Panc1 (cell line): ENCODE measurements at regions not wholly inside any gene's neighbourhood (a gene's known extent, or its start where the extent isn't known, plus 50 kb on each side); places are given as distances from the start of the nearest gene placed in this dataset.

Source experiments
- ATAC-seq: fragments of 200-7000 bp; cut with Tn5 transposase; 2 replicates; pipeline ENCODE4 v1.9.1; 2020; ENCODE audit warnings: mild to moderate bottlenecking, moderate library complexity
- BruUV-seq: library from RNA; stranded (reverse); fragments of 400-500 nt; replicated peaks from 2 replicates; lab custom pipeline; 2021; lab: Mats Ljungman, UMichigan
- CTCF ChIA-PET: fragments of 300-600 bp; sonication (Branson Sonifier 250); formaldehyde crosslinking; loops from one replicate; lab custom pipeline; 2022; ENCODE audit warnings: antibody characterized with exemption; lab: Charles Lee
- POLR2A ChIA-PET: fragments of 300-600 bp; sonication (Branson Sonifier 250); formaldehyde crosslinking; loops from one replicate; lab custom pipeline; 2022; ENCODE audit warnings: antibody characterized with exemption; lab: Charles Lee
- DNase-seq: peaks from one replicate; pipeline ENCODE4 v3.0.0-alpha.2; 2010; ENCODE audit warnings: low read depth, low spot score
- H3K27ac ChIP-seq: 2 replicates; pipeline ENCODE4 v1.5.1; 2011; ENCODE audit warnings: mild to moderate bottlenecking, low read length, inconsistent platforms
- H3K27me3 ChIP-seq: fragments of 200-500 bp; sonication (Bioruptor generic); 2 replicates; pipeline ENCODE4 v1.6.0; 2014; ENCODE audit warnings: low read length, inconsistent platforms; ENCODE audit not compliant: control insufficient read depth, insufficient read depth
- H3K36me3 ChIP-seq: fragments of 200-500 bp; sonication (Bioruptor generic); 2 replicates; pipeline ENCODE4 v1.5.1; 2014; ENCODE audit warnings: inconsistent platforms, mild to moderate bottlenecking, low read length, moderate library complexity; ENCODE audit not compliant: control insufficient read depth, insufficient read depth
- H3K4me1 ChIP-seq: 2 replicates; pipeline ENCODE4 v1.5.1; 2011; ENCODE audit warnings: inconsistent platforms, mild to moderate bottlenecking, low read length, moderate library complexity; ENCODE audit not compliant: control insufficient read depth, insufficient read depth
- H3K4me3 ChIP-seq, 2 experiments: 2 replicates each; pipeline ENCODE4 v1.5.1; 2011 to 2012; ENCODE audit warnings: low read depth in 2 of 2, low read length in 2 of 2, mild to moderate bottlenecking in 2 of 2, inconsistent platforms in 1 of 2, moderate library complexity in 1 of 2
- H3K9me3 ChIP-seq: fragments of 200-500 bp; sonication (Bioruptor generic); 2 replicates; pipeline ENCODE4 v1.5.1; 2014; ENCODE audit warnings: low read depth, mild to moderate bottlenecking, inconsistent platforms, low read length, moderate library complexity; ENCODE audit not compliant: control insufficient read depth, insufficient read depth
- POLR2AphosphoS5 ChIP-seq: IDR thresholded peaks from 2 replicates; pipeline ENCODE4 v1.6.1; 2012; ENCODE audit warnings: mild to moderate bottlenecking, low read depth, low read length, moderate library complexity
- SIN3A ChIP-seq: IDR thresholded peaks from 2 replicates; pipeline ENCODE4 v1.6.1; 2012; ENCODE audit warnings: low read depth, mild to moderate bottlenecking, low read length, moderate library complexity, borderline replicate concordance; ENCODE audit not compliant: insufficient read depth
- TCF7L2 ChIP-seq: IDR thresholded peaks from 2 replicates; pipeline ENCODE4 v1.6.1; 2011; ENCODE audit warnings: mild to moderate bottlenecking, low read depth, low read length, inconsistent platforms
- in situ Hi-C: cut with HindIII; loops from 2 replicates; pipeline ENCODE4 v1.10.0; 2016; ENCODE audit warnings: low sequenced_read_pairs, low pct_unique_long_range_greater_than_20kb
- intact Hi-C: fragments of 100-400 bp; cut with micrococcal nuclease; formaldehyde crosslinking; loops from one replicate; pipeline ENCODE4 v1.10.0; 2022; ENCODE audit not compliant: unreplicated experiment
- TF ChIP-seq, protein P1 (sequence below), 2 experiments: IDR thresholded peaks; 2 replicates each; pipeline ENCODE4 v1.6.1; 2011 to 2012; ENCODE audit warnings: low read depth in 2 of 2, control low read depth in 1 of 2, low read length in 1 of 2, mild to moderate bottlenecking in 1 of 2, moderate library complexity in 1 of 2; ENCODE audit not compliant: insufficient read depth in 1 of 2
- TF ChIP-seq, protein P2 (sequence below): fragments of 450-650 bp; IDR thresholded peaks from 2 replicates; pipeline ENCODE4 v1.5.1; 2017; ENCODE audit warnings: mild to moderate bottlenecking

DNA sequence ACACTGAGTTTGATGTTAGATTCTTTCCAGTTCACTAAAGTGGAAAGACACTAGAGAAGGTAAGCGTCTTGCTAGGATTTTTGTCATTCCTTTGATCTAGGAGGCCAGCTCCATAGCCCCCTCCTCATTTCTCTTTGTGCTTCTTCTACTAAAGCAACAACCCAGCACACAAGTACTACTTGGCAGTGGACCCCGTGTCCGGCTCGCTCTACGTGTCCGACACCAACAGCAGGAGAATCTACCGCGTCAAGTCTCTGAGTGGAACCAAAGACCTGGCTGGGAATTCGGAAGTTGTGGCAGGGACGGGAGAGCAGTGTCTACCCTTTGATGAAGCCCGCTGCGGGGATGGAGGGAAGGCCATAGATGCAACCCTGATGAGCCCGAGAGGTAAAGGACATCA lies 76.6 kb upstream of the WWC1 start:
- Histone ChIP-seq H3K4me3 (no peak overlapping the region), H3K27me3 (no peaks in the 10 kb centered on the region), H3K4me1 (no peaks in the 10 kb centered on the region), H3K9me3 (no peaks in the 10 kb centered on the region), H3K27ac (no peak overlapping the region), H3K36me3 (no peaks in the 10 kb centered on the region)
- intact Hi-C loops (loop anchor here (5.0 kb wide), 1 partner anchor 183 kb away; no protein-coding TSS in a partner anchor), in situ Hi-C loops (no loop called here)
- TF ChIP-seq, protein P1, sequence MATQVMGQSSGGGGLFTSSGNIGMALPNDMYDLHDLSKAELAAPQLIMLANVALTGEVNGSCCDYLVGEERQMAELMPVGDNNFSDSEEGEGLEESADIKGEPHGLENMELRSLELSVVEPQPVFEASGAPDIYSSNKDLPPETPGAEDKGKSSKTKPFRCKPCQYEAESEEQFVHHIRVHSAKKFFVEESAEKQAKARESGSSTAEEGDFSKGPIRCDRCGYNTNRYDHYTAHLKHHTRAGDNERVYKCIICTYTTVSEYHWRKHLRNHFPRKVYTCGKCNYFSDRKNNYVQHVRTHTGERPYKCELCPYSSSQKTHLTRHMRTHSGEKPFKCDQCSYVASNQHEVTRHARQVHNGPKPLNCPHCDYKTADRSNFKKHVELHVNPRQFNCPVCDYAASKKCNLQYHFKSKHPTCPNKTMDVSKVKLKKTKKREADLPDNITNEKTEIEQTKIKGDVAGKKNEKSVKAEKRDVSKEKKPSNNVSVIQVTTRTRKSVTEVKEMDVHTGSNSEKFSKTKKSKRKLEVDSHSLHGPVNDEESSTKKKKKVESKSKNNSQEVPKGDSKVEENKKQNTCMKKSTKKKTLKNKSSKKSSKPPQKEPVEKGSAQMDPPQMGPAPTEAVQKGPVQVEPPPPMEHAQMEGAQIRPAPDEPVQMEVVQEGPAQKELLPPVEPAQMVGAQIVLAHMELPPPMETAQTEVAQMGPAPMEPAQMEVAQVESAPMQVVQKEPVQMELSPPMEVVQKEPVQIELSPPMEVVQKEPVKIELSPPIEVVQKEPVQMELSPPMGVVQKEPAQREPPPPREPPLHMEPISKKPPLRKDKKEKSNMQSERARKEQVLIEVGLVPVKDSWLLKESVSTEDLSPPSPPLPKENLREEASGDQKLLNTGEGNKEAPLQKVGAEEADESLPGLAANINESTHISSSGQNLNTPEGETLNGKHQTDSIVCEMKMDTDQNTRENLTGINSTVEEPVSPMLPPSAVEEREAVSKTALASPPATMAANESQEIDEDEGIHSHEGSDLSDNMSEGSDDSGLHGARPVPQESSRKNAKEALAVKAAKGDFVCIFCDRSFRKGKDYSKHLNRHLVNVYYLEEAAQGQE (IDR thresholded peaks at IDR 0.05; ENCODE audit: insufficient read depth in 1 of 2, low read depth in 2 of 2, low read length in 1 of 2) = no peak
- TF ChIP-seq SIN3A = no peak
- TF ChIP-seq, protein P2, sequence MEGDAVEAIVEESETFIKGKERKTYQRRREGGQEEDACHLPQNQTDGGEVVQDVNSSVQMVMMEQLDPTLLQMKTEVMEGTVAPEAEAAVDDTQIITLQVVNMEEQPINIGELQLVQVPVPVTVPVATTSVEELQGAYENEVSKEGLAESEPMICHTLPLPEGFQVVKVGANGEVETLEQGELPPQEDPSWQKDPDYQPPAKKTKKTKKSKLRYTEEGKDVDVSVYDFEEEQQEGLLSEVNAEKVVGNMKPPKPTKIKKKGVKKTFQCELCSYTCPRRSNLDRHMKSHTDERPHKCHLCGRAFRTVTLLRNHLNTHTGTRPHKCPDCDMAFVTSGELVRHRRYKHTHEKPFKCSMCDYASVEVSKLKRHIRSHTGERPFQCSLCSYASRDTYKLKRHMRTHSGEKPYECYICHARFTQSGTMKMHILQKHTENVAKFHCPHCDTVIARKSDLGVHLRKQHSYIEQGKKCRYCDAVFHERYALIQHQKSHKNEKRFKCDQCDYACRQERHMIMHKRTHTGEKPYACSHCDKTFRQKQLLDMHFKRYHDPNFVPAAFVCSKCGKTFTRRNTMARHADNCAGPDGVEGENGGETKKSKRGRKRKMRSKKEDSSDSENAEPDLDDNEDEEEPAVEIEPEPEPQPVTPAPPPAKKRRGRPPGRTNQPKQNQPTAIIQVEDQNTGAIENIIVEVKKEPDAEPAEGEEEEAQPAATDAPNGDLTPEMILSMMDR = no peak
- no peak for TF ChIP-seq TCF7L2
- no peak for TF ChIP-seq POLR2AphosphoS5
- ChIA-PET POLR2A (no interaction called here), CTCF (no interaction called here)
- no peak for ATAC-seq
- no peak for DNase-seq
- BruUV-seq = no TSS peak

DNA sequence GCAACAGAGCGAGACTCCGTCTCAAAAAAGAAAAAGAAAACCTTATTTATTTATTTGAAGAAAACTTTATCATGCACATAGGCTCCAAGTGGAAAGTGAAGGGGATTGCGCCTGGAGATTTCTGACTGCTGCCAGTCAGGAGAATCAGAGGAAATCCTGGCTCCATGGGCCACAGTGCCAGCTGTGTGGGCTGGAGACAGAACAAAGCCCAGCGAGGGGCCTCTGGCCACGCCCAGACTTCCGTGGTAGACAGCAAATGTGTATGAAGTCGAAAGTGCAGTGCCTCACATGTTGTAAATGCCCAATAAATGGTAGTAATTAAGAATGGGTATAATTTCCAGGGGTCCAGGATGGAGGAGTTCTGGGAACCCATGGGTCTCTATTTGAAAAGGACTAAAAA lies 75.8 kb upstream of the WWC1 start:
- CTCF ChIA-PET = no interaction called here
- no peaks in the 10 kb centered on the region for H3K9me3 ChIP-seq
- ATAC-seq = no peak
- no peak for DNase-seq
- intact Hi-C loops (loop anchor here (2.0 to 5.0 kb wide), 2 partner anchors 183 to 493 kb away; no protein-coding TSS in a partner anchor), in situ Hi-C loops (no loop called here)
- POLR2A ChIA-PET = no interaction called here
- TF ChIP-seq TCF7L2 = no peak
- no peak for TF ChIP-seq SIN3A
- TF ChIP-seq, protein P2 = no peak
- TF ChIP-seq, protein P1 (IDR thresholded peaks at IDR 0.05; ENCODE audit: insufficient read depth in 1 of 2, low read depth in 2 of 2, low read length in 1 of 2) = no peak
- TF ChIP-seq POLR2AphosphoS5 = no peak
- no peaks in the 10 kb centered on the region for H3K36me3 ChIP-seq
- BruUV-seq = no TSS peak
- no peak overlapping the region for H3K4me3 ChIP-seq
- H3K27me3 ChIP-seq = no peaks in the 10 kb centered on the region
- no peaks in the 10 kb centered on the region for H3K4me1 ChIP-seq
- no peak overlapping the region for H3K27ac ChIP-seq
